T-helper 17 cell (primary cell): ENCODE measurements at regions not wholly inside any gene's neighbourhood (a gene's known extent, or its start where the extent isn't known, plus 50 kb on each side); places are given as distances from the start of the nearest gene placed in this dataset.
"Not testable (repeated sequence)": the region's sequence is repeated elsewhere in the genome, so short reads cannot be mapped to it uniquely, and the experiment has no call there.

Experiments used
- ATAC-seq: fragments of 150-1000 bp; cut with Tn5 transposase; 2 replicates; pipeline ENCODE4 v1.10.0; 2021; ENCODE audit warnings: mild to moderate bottlenecking, moderate library complexity
- DNase-seq, 3 donors: peaks; one replicate each; pipeline versions ENCODE4 v3.0.0 to v3.0.0-alpha.2; 2020 to 2021
- H3K9me3 ChIP-seq: one replicate; pipeline ENCODE4 v1.7.0; 2013; ENCODE audit warnings: low read length, mild to moderate bottlenecking; ENCODE audit not compliant: control insufficient read depth, poor library complexity, severe bottlenecking
- H3K27ac Mint-ChIP-seq: one replicate; pipeline ENCODE4 v1.8.0; 2022; ENCODE audit warnings: mild to moderate bottlenecking, moderate library complexity, mixed read lengths
- H3K27me3 Mint-ChIP-seq: one replicate; pipeline ENCODE4 v1.8.0; 2022; ENCODE audit warnings: mixed read lengths
- H3K36me3 Mint-ChIP-seq: one replicate; pipeline ENCODE4 v1.8.0; 2022; ENCODE audit warnings: low read depth, mixed read lengths
- H3K4me1 Mint-ChIP-seq: one replicate; pipeline ENCODE4 v1.8.0; 2022; ENCODE audit warnings: mild to moderate bottlenecking, mixed read lengths
- H3K4me3 Mint-ChIP-seq: one replicate; pipeline ENCODE4 v1.8.0; 2022; ENCODE audit warnings: mild to moderate bottlenecking, moderate library complexity, mixed read lengths

DNA sequence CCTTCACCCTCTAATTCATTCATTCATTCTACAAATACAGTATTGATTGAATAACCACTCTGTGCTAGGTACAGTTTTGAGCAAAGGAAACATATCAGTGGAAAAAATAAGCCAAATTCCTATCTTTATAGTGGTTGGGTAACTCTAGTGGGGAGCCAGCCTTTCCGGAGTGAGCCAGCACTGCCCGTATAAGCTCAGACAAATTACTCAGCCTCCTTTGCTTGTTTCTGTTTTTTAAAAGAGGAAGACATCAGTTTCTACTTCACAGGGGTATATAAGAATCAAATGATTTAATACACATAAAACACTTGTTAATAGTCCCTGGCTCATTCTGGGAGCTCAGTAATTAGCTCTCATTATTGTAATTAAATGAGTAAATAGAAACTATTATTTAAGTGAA, 238.2 kb upstream of the MAD2L1 start:
- Mint-ChIP-seq H3K4me1 (no peaks in the 10 kb centered on the region), H3K27ac (no peak overlapping the region)
- H3K9me3 ChIP-seq: no peaks in the 10 kb centered on the region

DNA sequence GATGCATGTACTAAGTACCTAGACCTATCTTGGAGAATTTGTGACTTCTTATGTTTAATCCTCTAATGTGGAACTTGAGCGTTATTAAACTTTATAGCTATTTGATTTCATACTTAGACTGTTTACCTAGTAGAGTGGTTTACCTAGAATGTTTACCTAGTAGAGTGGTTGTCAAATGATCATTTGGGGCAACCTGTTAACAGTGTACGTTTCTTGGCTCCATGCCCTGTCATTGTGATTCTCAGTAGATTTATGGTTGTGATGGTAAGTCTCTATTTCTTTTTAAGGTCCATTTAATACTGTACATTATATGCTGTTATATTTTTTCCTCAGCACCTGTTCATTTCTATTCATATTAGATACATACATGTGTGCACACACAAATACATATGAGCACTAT, 233.0 kb upstream of the MAD2L1 start:
- no peak overlapping the region for H3K4me3 Mint-ChIP-seq
- H3K27me3 Mint-ChIP-seq: peaks cover 5% of the 10 kb centered on the region
- H3K36me3 Mint-ChIP-seq: no peaks in the 10 kb centered on the region
- H3K9me3 ChIP-seq: no peaks in the 10 kb centered on the region
- DNase-seq: no peak
- H3K4me1 Mint-ChIP-seq: no peaks in the 10 kb centered on the region
- no peak overlapping the region for H3K27ac Mint-ChIP-seq
- ATAC-seq: no peak

More for the DNA sequence above, 238.2 kb upstream of the MAD2L1 start:
- H3K36me3 Mint-ChIP-seq: no peaks in the 10 kb centered on the region
- ATAC-seq: no peak
- no peak for DNase-seq
- H3K4me3 Mint-ChIP-seq: no peak overlapping the region
- peaks cover 5% of the 10 kb centered on the region for H3K27me3 Mint-ChIP-seq

DNA sequence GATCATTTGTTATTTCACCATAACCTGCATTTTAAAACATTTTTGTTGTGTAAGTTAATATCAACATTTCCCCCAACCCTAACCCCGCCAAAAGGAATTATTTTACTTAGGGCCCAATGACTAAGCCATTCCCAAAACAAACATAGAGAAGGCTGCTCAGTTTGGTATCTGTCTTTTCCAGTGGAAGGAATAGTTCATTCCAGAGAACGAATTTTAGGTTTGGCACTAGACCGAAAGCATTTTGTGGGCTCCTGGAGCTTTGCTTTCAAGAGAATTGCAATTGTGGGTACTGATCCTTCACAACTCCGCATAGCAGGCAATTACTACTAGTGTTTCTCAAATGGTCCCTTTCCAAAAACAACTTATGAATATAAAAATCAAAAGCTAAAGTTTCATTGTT, 226.7 kb upstream of the MAD2L1 start:
- H3K4me1 Mint-ChIP-seq: no peaks in the 10 kb centered on the region
- ATAC-seq: no peak

DNA sequence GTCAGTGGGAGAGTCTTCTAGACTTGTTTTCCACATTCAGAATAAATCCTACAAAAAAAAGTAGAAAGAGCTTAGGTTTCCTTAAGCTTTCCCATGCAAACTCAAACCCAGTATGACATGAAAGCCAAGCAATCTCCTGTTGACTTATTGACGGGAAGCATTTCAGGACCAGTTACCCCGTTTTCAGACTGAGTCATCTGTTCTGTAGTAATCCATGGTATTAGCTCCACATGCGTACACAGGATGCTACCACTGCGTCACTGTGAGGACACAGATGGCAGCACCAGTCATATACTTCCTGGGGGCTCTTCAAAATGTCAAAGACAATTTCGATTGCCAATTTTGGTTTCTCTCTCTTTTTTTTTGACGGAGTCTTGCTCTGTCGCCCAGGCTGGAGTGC, 224.9 kb upstream of the MAD2L1 start:
- Mint-ChIP-seq H3K27ac (no peak overlapping the region), H3K36me3 (no peaks in the 10 kb centered on the region), H3K4me1 (no peaks in the 10 kb centered on the region), H3K4me3 (no peak overlapping the region), H3K27me3 (no peaks in the 10 kb centered on the region)
- ATAC-seq (no peak), DNase-seq (no peak)
- H3K9me3 ChIP-seq: no peaks in the 10 kb centered on the region

More for the DNA sequence above, 226.7 kb upstream of the MAD2L1 start:
- Mint-ChIP-seq H3K27me3 (no peaks in the 10 kb centered on the region), H3K27ac (no peak overlapping the region), H3K4me3 (no peak overlapping the region), H3K36me3 (no peaks in the 10 kb centered on the region)
- no peaks in the 10 kb centered on the region for H3K9me3 ChIP-seq
- DNase-seq: no peak

DNA sequence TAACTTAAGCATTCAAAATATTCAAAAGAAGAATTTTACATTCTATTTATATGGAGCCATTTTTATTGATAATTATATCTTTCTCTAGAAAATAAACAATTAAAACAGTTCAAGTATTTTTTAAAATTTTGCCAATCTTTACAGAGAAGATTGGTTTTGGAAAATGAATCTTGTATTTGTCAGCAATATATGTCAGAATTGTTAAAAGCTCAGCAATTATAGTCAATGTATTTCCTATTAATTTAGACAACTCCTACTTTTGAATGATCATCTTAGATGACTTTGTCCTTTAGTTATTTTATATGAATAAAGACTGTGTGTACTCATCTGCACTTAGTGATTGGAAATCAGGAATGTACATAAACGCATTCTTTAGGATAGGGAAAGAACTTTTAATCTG, 223.9 kb upstream of the MAD2L1 start:
- H3K4me1 Mint-ChIP-seq: no peaks in the 10 kb centered on the region
- no peak overlapping the region for H3K4me3 Mint-ChIP-seq
- H3K36me3 Mint-ChIP-seq: no peaks in the 10 kb centered on the region
- H3K9me3 ChIP-seq: no peaks in the 10 kb centered on the region
- H3K27me3 Mint-ChIP-seq: no peaks in the 10 kb centered on the region
- no peak for DNase-seq
- H3K27ac Mint-ChIP-seq: no peak overlapping the region
- no peak for ATAC-seq

DNA sequence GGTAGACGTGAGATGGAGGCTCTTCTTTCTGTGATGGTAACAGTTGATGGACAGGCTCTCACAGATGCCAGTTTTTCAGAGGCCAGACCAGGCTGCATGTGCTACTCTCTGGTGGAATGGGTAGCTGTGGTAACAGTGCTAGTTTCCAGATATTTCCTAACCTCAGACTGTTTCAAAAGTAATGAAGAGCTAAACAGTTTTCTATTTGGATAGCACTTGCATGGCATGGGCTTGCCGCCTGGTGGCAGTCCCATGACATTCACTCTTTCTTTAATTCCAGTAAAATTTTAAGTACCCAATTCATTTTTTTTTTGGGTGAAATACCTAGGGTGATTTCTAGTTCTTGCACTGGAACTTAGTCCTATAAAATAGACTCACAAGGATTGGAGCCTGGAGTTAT, 220.2 kb upstream of the MAD2L1 start:
- Mint-ChIP-seq H3K36me3 (no peaks in the 10 kb centered on the region), H3K4me1 (no peaks in the 10 kb centered on the region), H3K27me3 (no peaks in the 10 kb centered on the region), H3K4me3 (no peak overlapping the region), H3K27ac (no peak overlapping the region)
- no peak for DNase-seq
- H3K9me3 ChIP-seq: no peaks in the 10 kb centered on the region
- no peak for ATAC-seq

DNA sequence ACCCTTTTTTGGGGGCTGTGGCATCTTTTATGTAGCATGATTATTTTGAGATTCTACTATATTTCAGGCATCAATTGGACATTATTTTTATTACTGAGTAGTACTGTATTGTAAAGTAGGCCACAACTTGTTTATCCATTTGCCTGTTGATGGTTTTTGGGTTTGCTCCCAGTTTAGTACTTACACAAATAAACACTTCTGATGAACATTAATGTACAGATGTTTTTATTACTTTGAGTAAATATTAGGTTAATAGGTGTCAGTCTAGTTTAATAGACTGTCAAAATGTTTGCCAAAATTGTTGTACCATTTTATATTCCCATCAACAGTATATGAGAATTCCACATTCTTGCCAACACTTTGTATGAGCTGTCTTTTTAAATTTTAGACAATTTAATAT, 214.9 kb upstream of the MAD2L1 start:
- H3K36me3 Mint-ChIP-seq: no peaks in the 10 kb centered on the region
- no peaks in the 10 kb centered on the region for H3K4me1 Mint-ChIP-seq
- no peak overlapping the region for H3K27ac Mint-ChIP-seq
- no peaks in the 10 kb centered on the region for H3K9me3 ChIP-seq
- DNase-seq (no peak), ATAC-seq (no peak)
- no peaks in the 10 kb centered on the region for H3K27me3 Mint-ChIP-seq
- no peak overlapping the region for H3K4me3 Mint-ChIP-seq

DNA sequence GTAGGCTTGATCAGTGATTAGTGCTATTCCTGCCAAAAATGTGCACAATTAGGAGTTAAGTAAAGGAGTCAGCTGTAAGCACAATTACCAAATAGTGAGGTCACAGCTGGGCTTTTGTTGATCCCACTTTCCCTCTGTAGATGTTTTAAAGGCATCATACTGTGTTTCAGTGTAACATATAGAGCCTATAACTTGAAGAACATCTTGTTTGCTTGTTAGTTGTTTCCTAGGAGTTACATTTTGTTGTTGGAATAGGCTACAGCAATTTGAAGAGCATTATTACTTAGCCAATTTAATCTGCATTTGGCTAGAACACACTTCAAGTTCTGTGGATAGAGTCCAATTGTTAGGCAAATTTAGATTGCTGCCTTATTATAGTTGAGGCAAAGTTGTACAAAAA, 210.7 kb upstream of the MAD2L1 start:
- no peaks in the 10 kb centered on the region for H3K27me3 Mint-ChIP-seq
- no peak for ATAC-seq
- H3K4me1 Mint-ChIP-seq: no peaks in the 10 kb centered on the region

DNA sequence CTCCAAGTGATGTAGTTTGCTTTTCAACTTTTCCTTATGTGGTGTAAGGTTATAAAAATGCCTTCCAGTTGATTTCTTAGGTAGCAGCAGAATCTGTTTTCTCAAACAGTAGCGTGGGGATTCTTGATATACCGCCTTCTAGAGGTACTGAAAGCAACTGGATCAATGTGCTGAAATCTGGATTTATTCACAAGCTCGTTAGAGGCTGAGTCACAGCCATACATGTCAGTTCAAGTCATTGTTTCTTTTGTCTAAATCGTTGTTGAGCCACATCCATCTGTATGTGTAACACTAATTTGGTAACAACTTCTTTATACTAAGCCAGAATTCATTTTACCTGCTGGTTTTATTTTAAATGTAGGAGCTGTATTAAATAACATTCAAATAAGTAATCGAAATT, 200.0 kb upstream of the MAD2L1 start:
- no peak overlapping the region for H3K27ac Mint-ChIP-seq
- no peak for DNase-seq
- no peaks in the 10 kb centered on the region for H3K36me3 Mint-ChIP-seq
- H3K4me3 Mint-ChIP-seq: no peak overlapping the region
- H3K9me3 ChIP-seq: no peaks in the 10 kb centered on the region
- no peaks in the 10 kb centered on the region for H3K4me1 Mint-ChIP-seq
- H3K27me3 Mint-ChIP-seq: no peaks in the 10 kb centered on the region
- no peak for ATAC-seq

More for the DNA sequence above, 210.7 kb upstream of the MAD2L1 start:
- no peak overlapping the region for H3K27ac Mint-ChIP-seq
- H3K9me3 ChIP-seq: no peaks in the 10 kb centered on the region
- no peaks in the 10 kb centered on the region for H3K36me3 Mint-ChIP-seq
- DNase-seq: no peak
- H3K4me3 Mint-ChIP-seq: no peak overlapping the region

DNA sequence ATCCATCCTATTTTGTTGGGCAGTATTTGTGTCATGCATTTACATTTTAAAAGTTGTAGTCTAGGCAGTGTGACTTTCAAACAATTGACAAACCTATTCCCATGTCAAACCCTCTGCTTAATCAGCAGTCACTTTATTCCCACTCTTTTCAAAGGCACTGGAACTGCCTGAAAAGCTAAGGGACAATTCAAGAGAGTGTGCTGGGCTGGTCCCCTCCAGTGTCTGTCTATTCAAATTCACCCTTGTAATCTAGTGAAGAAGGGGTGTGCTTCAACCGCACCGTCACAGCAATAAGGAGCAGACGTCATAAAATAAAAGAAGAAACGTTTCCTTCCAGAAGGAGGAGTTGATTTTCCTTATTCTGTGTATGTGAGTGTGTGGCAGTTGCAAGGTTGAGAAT, 197.0 kb upstream of the MAD2L1 start:
- Mint-ChIP-seq H3K27ac (no peak overlapping the region), H3K36me3 (no peaks in the 10 kb centered on the region)

DNA sequence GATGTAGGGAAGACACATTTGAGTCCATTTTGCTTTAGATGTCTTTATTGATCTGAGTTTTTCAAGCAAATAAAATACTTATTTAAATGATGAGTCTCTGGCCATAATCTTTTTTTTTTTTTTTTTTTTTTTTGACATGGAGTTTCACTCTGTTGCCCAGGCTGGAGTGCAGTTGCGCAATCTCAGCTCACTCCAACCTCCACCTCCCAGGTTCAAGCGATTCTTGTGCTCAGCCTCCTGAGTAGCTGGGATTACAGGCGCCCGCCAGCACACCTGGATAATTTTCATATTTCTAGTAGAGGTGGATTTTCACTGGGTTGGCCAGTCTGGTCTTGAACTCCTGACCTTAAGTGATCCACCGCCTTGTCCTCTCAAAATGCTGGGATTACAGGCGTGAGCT, 194.5 kb upstream of the MAD2L1 start:
- peaks cover 5% of the 10 kb centered on the region for H3K27me3 Mint-ChIP-seq
- H3K36me3 Mint-ChIP-seq: no peaks in the 10 kb centered on the region
- ATAC-seq (no peak), DNase-seq (no peak)
- no peaks in the 10 kb centered on the region for H3K9me3 ChIP-seq
- no peak overlapping the region for H3K27ac Mint-ChIP-seq
- no peaks in the 10 kb centered on the region for H3K4me1 Mint-ChIP-seq
- no peak overlapping the region for H3K4me3 Mint-ChIP-seq

More for the DNA sequence above, 197.0 kb upstream of the MAD2L1 start:
- H3K4me3 Mint-ChIP-seq: no peak overlapping the region
- ATAC-seq: no peak
- H3K9me3 ChIP-seq: no peaks in the 10 kb centered on the region
- H3K4me1 Mint-ChIP-seq: no peaks in the 10 kb centered on the region
- DNase-seq: no peak
- H3K27me3 Mint-ChIP-seq: peaks cover 5% of the 10 kb centered on the region

DNA sequence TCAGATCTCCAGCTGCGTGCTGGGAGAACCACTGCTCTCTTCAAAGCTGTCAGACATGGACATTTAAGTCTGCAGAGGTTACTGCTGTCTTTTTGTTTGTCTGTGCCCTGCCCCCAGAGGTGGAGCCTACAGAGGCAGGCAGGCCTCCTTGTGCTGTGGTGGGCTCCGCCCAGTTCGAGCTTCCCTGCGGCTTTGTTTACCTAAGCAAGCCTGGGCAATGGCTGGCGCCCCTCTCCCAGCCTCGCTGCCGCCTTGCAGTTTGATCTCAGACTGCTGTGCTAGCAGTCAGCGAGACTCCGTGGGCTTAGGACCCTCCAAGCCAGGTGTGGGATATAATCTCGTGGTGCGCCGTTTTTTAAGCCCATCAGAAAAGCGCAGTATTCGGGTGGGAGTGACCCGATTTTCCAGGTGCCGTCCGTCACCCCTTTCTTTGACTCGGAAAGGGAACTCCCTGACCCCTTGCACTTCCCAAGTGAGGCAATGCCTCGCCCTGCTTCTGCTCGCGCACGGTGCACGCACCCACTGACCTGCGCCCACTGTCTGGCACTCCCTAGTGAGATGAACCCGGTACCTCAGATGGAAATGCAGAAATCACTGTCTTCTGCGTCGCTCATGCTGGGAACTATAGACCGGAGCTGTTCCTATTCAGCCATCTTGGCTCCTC, 189.6 kb upstream of the MAD2L1 start:
- not testable (repeated sequence) for H3K4me3 Mint-ChIP-seq, H3K36me3 Mint-ChIP-seq, ATAC-seq

DNA sequence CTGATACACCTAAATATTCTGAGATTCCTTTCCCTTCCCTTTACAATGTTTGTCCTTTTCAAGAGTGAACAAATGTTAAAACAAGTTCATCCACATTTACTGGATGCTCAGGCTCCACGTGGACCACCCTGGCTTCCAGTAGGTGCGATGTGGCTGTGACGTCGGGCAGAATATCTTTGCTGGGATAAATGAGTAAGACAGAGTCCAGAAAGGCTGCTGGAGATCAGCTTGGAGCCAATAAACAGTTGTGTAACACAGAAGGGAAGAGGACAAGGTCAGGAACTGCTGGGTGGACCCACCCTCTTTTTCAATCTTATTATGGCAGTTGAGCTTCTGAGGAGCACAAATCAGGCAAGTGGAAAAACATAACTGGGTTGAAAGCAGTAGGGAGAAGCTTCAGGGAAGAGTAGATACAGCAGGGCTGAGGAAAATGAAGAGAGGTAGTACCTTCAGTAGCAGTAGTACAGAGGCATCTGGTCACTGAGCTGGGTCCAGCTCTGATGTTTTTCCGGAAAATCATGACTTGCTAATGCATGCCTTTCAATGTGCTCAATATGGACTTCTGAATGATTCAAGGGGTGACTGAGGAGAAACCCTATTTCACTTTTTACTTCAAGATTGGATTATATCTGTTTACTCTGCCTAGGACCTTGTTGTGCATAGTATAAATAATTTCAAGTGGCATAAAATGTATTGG, 171.8 kb upstream of the MAD2L1 start:
- no peak for ATAC-seq
- H3K36me3 Mint-ChIP-seq: no peaks in the 10 kb centered on the region
- peaks cover 6% of the 10 kb centered on the region for H3K27me3 Mint-ChIP-seq
- DNase-seq: no peak
- no peaks in the 10 kb centered on the region for H3K4me1 Mint-ChIP-seq
- H3K4me3 Mint-ChIP-seq: no peak overlapping the region
- no peaks in the 10 kb centered on the region for H3K9me3 ChIP-seq
- no peak overlapping the region for H3K27ac Mint-ChIP-seq

More for the DNA sequence above, 189.6 kb upstream of the MAD2L1 start:
- H3K9me3 ChIP-seq, H3K27ac Mint-ChIP-seq, H3K27me3 Mint-ChIP-seq, H3K4me1 Mint-ChIP-seq, DNase-seq: not testable (repeated sequence)

DNA sequence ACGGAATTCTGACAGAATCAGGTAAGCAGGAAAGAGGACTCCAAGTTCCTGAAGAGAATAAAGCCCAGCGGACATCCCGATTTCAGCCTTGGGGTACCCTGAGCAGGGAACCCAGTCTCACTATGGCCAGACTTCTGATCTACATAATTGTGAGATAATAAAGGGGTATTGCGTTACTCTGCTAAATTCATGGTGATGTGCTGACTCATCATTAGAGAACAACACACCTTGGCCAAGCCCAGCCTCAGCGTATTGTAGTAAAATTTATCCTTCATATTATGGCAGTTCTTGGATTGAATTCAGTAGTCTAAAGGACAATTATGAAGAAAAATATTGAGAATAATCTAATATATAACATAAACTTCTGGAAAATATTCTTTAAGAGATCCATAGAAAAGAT, 170.2 kb upstream of the MAD2L1 start:
- H3K27me3 Mint-ChIP-seq: no peaks in the 10 kb centered on the region
- ATAC-seq: no peak

More for the DNA sequence above, 170.2 kb upstream of the MAD2L1 start:
- no peaks in the 10 kb centered on the region for H3K36me3 Mint-ChIP-seq
- H3K27ac Mint-ChIP-seq: no peak overlapping the region
- H3K4me3 Mint-ChIP-seq: no peak overlapping the region
- no peak for DNase-seq
- no peaks in the 10 kb centered on the region for H3K9me3 ChIP-seq
- no peaks in the 10 kb centered on the region for H3K4me1 Mint-ChIP-seq
